Esophagus squamous epithelium (tissue), 5 donors: ENCODE measurements at regions not wholly inside any gene's neighbourhood (a gene's known extent, or its start where the extent isn't known, plus 50 kb on each side); places are given as distances from the start of the nearest gene placed in this dataset.
A peak's percentile ranks its signal among the peaks of the same experiment; 100 is the strongest.

Experiments used
- DNase-seq: peaks from one replicate; lab custom pipeline; 2025; lab: John Stamatoyannopoulos, UW
- H3K27ac ChIP-seq, 4 donors: fragments of 200-600 bp; sonication (generic); one replicate each; pipeline ENCODE4 v1.5.1; 2016 to 2019; ENCODE audit warnings: mild to moderate bottlenecking in 1 of 4
- H3K27me3 ChIP-seq, 4 donors: fragments of 200-600 bp; sonication (generic); 1 replicate in 3 of 4; 2 replicates in 1 of 4; pipeline versions ENCODE4 v1.5.1 to v1.6.0; 2017 to 2021; ENCODE audit warnings: antibody characterized with exemption in 1 of 4
- H3K36me3 ChIP-seq, 3 donors: fragments of 200-600 bp; sonication (generic); one replicate each; pipeline ENCODE4 v1.5.1; 2016 to 2019
- H3K4me1 ChIP-seq, 3 donors: fragments of 200-600 bp; sonication (generic); one replicate each; pipeline ENCODE4 v1.5.1; 2017 to 2019
- H3K4me3 ChIP-seq, 4 donors: fragments of 200-600 bp; sonication (generic); 1 replicate in 3 of 4; 2 replicates in 1 of 4; pipeline ENCODE4 v1.5.1; 2016 to 2019; ENCODE audit warnings: mild to moderate bottlenecking in 2 of 4, moderate library complexity in 1 of 4
- H3K9me3 ChIP-seq, 3 donors: fragments of 200-600 bp; sonication (generic); one replicate each; pipeline ENCODE4 v1.5.1; 2016 to 2019
- POLR2A ChIP-seq, 4 donors: fragments of 450-650 bp; IDR thresholded peaks; one replicate each; pipeline ENCODE4 v1.6.1; 2017; ENCODE audit warnings: antibody characterized with exemption in 4 of 4, mild to moderate bottlenecking in 4 of 4, moderate library complexity in 3 of 4
- WGBS, 2 donors: methylation state at CpG; one replicate each; pipeline ENCODE4 v1.1.5; 2018; 5-methylcytosine and 5-hydroxymethylcytosine counted together
- intact Hi-C: fragments of 100-400 bp; cut with DNase I; formaldehyde crosslinking; loops from one replicate; pipeline ENCODE4 v1.15.0; 2022
- TF ChIP-seq, protein P1 (sequence below), 6 experiments: fragments of 450-650 bp in 4 of 6; fragments of 200-600 bp in 2 of 6; sonication (generic) in 2 of 6; IDR thresholded peaks; one replicate each; pipeline ENCODE4 v1.5.1; 2016 to 2019; ENCODE audit warnings: antibody characterized with exemption in 6 of 6, mild to moderate bottlenecking in 4 of 6, moderate library complexity in 4 of 6
- donor health status: DM: yes; HTN: yes; CAD: no.

DNA sequence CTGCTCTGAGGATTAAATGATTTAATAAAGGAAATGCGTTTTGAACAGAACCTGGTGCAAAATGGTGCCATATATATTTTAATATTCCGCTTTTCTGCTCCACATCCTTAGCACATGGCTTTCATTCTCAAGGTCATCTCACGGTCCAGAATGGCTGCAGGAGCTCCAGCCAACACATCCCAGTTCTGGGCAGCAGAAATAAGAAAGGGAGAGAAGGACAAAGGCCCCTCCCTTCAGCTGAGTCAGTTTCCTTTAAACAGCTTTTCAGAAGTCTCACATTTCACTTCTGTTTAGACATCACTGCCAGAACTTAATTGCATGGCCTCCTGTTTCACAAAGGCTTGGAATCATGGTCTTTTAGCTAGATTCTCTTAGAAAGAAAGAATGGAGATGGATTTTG is 75.2 kb upstream of the LRRN2 start:
- 83 to 85% methylated on average over 3 of the region's 3 CpGs for WGBS, 2 donors
- DNase-seq, result no peak
- Histone ChIP-seq H3K4me3 (no peak overlapping the region), H3K36me3 (no peaks in the 10 kb centered on the region), H3K27ac (no peak overlapping the region), H3K4me1 (peaks cover 4 to 10% (median 7%) of the 10 kb centered on the region in 3 donors), H3K27me3 (peaks cover 0 to 62% (median 0%) of the 10 kb centered on the region in 4 donors), H3K9me3 (peaks cover 0 to 6% (median 5%) of the 10 kb centered on the region in 3 donors)
- TF ChIP-seq, protein P1, sequence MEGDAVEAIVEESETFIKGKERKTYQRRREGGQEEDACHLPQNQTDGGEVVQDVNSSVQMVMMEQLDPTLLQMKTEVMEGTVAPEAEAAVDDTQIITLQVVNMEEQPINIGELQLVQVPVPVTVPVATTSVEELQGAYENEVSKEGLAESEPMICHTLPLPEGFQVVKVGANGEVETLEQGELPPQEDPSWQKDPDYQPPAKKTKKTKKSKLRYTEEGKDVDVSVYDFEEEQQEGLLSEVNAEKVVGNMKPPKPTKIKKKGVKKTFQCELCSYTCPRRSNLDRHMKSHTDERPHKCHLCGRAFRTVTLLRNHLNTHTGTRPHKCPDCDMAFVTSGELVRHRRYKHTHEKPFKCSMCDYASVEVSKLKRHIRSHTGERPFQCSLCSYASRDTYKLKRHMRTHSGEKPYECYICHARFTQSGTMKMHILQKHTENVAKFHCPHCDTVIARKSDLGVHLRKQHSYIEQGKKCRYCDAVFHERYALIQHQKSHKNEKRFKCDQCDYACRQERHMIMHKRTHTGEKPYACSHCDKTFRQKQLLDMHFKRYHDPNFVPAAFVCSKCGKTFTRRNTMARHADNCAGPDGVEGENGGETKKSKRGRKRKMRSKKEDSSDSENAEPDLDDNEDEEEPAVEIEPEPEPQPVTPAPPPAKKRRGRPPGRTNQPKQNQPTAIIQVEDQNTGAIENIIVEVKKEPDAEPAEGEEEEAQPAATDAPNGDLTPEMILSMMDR (IDR thresholded peaks at IDR 0.05), result no peak
- no peak for TF ChIP-seq POLR2A (IDR thresholded peaks at IDR 0.05)
- intact Hi-C loops, result no loop called here

DNA sequence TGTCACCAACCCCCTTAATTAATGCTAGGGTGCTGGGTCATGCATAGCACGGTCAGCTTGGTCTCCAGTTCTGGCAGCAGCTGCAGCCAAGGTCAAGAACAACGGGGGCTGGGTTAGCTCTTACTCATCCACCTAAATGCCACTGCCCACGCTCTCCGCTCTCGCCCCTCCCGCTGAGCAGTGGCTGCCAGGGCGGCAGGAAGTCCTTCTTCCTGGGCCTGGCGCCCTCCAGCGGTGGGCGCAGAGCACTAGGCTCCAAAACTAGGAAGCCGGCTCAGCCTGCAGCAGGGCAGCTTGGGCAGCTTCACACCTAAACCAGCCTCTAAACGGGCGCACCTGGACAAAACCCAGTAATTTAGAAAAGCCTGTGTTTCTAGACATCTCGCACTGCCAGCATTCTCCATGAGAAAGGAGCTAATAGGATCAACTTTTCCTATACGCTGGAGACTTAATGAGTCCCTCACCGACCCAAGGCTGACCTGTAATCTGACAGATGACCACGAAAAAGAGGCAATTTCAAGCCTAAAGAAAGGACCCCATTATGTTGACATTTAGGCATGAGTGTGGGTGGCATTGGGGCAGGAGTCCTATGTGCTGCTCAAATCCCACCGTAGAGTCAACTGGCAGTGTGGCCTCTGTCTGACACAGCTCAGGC is 78.4 kb upstream of the LRRN2 start:
- 28 to 33% methylated on average over 6 to 10 of the region's 18 CpGs for WGBS, 2 donors
- intact Hi-C loops, result no loop called here
- no peak overlapping the region for H3K4me3 ChIP-seq

DNA sequence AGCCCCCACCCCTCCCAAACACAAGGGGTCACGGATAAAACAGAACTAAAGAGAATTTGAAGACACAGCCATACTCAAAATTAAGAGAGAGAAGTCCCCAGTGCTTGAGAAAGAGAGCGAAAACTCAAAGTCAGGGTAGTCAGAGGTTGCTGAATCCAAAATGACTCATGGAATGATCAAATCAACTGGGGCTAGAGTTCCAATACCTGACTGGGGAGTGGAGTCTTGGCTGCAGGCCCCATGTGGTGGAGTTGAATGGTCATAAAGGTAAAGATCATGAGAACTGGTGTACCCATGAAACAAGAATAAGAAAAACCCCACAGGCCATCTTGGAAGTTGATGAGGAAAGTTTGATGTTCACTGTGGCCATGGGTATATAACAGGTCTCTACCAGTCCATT is 84.5 kb upstream of the LRRN2 start:
- H3K9me3 ChIP-seq, result no peaks in the 10 kb centered on the region
- intact Hi-C loops, result loop anchor here (10.0 kb wide), 1 partner anchor 195 kb away; no protein-coding TSS in a partner anchor
- no peaks in the 10 kb centered on the region for H3K4me1 ChIP-seq
- no peak overlapping the region for H3K27ac ChIP-seq
- H3K36me3 ChIP-seq, result no peaks in the 10 kb centered on the region
- WGBS, 2 donors, result 47 to 65% methylated on average over 2 of the region's 2 CpGs
- H3K4me3 ChIP-seq, result no peak overlapping the region
- H3K27me3 ChIP-seq, result peaks cover 0 to 91% (median 0%) of the 10 kb centered on the region in 4 donors
- DNase-seq, result no peak
- no peak for TF ChIP-seq POLR2A (IDR thresholded peaks at IDR 0.05)
- TF ChIP-seq, protein P1 (IDR thresholded peaks at IDR 0.05), result no peak

More for the DNA sequence above, 78.4 kb upstream of the LRRN2 start:
- TF ChIP-seq, protein P1 (IDR thresholded peaks at IDR 0.05), result peak; percentile 34 to 85 (median 70)
- TF ChIP-seq POLR2A (IDR thresholded peaks at IDR 0.05), result no peak
- Histone ChIP-seq H3K27me3 (peaks cover 0 to 79% (median 0%) of the 10 kb centered on the region in 4 donors), H3K4me1 (peaks cover 4 to 10% (median 7%) of the 10 kb centered on the region in 3 donors), H3K36me3 (no peaks in the 10 kb centered on the region), H3K9me3 (peaks cover 0 to 6% (median 5%) of the 10 kb centered on the region in 3 donors), H3K27ac (no peak overlapping the region)
- DNase-seq, result peak; percentile 11

DNA sequence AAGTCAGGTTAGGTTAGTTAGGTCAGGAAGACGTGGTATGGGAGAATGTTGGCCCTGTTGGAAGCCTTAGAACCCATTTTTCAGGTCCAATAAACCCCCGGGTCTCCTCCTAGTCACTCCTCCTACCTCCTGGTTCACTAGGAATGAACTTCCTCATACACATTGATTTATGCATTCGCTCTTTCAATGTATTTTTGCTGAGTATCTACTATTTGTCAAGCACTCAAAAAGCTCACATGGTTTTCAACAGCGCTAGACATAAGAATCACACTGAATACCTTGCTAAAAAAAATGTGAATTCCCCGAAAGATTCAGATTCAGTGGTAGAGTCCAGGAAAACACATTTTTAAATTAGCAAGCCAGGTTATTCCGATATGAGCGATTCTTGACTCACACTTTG is 85.8 kb upstream of the LRRN2 start:
- no peak for DNase-seq
- no peaks in the 10 kb centered on the region for H3K4me1 ChIP-seq
- H3K4me3 ChIP-seq, result no peak overlapping the region
- intact Hi-C loops, result loop anchor here (10.0 kb wide), 1 partner anchor 197 kb away; no protein-coding TSS in a partner anchor
- no peak overlapping the region for H3K27ac ChIP-seq
- H3K9me3 ChIP-seq, result no peaks in the 10 kb centered on the region
- TF ChIP-seq, protein P1 (IDR thresholded peaks at IDR 0.05), result no peak
- no peak for TF ChIP-seq POLR2A (IDR thresholded peaks at IDR 0.05)
- H3K36me3 ChIP-seq, result no peaks in the 10 kb centered on the region
- H3K27me3 ChIP-seq, result peaks cover 0 to 91% (median 0%) of the 10 kb centered on the region in 4 donors
- 93 to 94% methylated on average over 7 of the region's 7 CpGs for WGBS, 2 donors

DNA sequence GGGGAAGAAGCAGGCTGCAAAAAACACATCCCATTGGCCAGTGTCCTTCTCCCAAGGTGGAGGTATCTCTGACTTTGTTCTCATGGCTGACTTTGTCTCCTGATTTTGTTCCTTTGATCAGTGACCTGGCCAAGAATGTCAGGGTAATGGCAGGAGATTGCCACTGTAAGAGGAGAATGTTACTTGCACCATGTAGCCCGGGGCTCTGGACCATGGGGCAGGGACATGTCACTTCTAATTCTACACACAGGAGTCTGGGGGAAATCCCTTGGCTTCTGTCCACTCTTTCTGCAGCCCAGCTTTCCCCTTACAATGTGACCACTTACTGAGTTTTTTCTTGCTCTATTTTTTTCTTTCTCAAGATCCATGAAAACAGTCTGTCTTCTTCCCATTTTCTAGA is 87.7 kb upstream of the LRRN2 start:
- peaks cover 0 to 73% (median 0%) of the 10 kb centered on the region in 4 donors for H3K27me3 ChIP-seq
- intact Hi-C loops, result loop anchor here (10.0 kb wide), 1 partner anchor 198 kb away; no protein-coding TSS in a partner anchor
- WGBS, 2 donors, result 45 to 50% methylated on average over 1 of the region's 1 CpG
- H3K36me3 ChIP-seq, result no peaks in the 10 kb centered on the region
- no peak overlapping the region for H3K27ac ChIP-seq
- DNase-seq, result no peak
- H3K4me1 ChIP-seq, result no peaks in the 10 kb centered on the region
- H3K9me3 ChIP-seq, result no peaks in the 10 kb centered on the region
- TF ChIP-seq, protein P1 (IDR thresholded peaks at IDR 0.05), result no peak
- no peak for TF ChIP-seq POLR2A (IDR thresholded peaks at IDR 0.05)
- no peak overlapping the region for H3K4me3 ChIP-seq
